ENCODE measurements at regions not wholly inside any gene's neighbourhood (a gene's known extent, or its start where the extent isn't known, plus 50 kb on each side); places are given as distances from the start of the nearest gene placed in this dataset.

DNA sequence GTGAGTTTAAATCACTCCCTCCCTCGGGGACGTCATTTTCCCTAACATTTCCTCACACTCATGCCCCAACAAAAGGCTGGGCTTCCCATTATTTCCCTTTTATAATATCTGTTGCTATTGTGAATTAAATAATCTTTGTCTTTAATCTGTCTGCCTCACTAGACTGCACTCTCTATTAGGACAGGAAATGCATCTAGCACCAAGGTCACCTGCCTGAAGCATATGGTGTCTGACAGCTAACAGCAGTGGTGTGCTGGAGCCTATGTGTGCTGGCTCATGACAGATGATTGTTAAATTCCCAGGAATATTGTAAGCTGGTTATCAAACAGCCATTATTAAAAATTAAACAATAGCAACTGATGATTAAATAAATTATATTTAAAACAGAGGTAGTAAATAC lies 237.0 kb upstream of the CEP162 start:
- TF ChIP-seq, protein P1, sequence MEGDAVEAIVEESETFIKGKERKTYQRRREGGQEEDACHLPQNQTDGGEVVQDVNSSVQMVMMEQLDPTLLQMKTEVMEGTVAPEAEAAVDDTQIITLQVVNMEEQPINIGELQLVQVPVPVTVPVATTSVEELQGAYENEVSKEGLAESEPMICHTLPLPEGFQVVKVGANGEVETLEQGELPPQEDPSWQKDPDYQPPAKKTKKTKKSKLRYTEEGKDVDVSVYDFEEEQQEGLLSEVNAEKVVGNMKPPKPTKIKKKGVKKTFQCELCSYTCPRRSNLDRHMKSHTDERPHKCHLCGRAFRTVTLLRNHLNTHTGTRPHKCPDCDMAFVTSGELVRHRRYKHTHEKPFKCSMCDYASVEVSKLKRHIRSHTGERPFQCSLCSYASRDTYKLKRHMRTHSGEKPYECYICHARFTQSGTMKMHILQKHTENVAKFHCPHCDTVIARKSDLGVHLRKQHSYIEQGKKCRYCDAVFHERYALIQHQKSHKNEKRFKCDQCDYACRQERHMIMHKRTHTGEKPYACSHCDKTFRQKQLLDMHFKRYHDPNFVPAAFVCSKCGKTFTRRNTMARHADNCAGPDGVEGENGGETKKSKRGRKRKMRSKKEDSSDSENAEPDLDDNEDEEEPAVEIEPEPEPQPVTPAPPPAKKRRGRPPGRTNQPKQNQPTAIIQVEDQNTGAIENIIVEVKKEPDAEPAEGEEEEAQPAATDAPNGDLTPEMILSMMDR (IDR thresholded peaks at IDR 0.05): no peak
- TF ChIP-seq POLR2A (IDR thresholded peaks at IDR 0.05): no peak
